ENCODE measurements at regions not wholly inside any gene's neighbourhood (a gene's known extent, or its start where the extent isn't known, plus 50 kb on each side); places are given as distances from the start of the nearest gene placed in this dataset.

- 77% methylated on average over 9 of the region's 9 CpGs for WGBS
- Histone ChIP-seq H3K4me3 (ENCODE audit: low read length) (no peak overlapping the region), H3K27me3 (ENCODE audit: control insufficient read depth, insufficient read depth) (no peaks in the 10 kb centered on the region), H3K4me1 (ENCODE audit: control insufficient read depth, insufficient read depth, low read length) (peaks cover 3% of the 10 kb centered on the region), H3K27ac (ENCODE audit: low read length) (no peak overlapping the region), H3K9me3 (ENCODE audit: control insufficient read depth, low read length) (no peaks in the 10 kb centered on the region)
- ATAC-seq, result no peak
- DNase-seq, result no peak
- intact Hi-C loops (cut with DNase I), result no loop called here
Observed at GRCh38 chrX:69277369-69277990, 112.2 kb upstream of the PJA1 start.

GRCh38 chrX:69268611-69269010, 103.4 kb upstream of the PJA1 start:
- Histone ChIP-seq H3K4me1 (ENCODE audit: control insufficient read depth, insufficient read depth, low read length) (no peaks in the 10 kb centered on the region), H3K9me3 (ENCODE audit: control insufficient read depth, low read length) (no peaks in the 10 kb centered on the region), H3K4me3 (ENCODE audit: low read length) (no peak overlapping the region), H3K27ac (ENCODE audit: low read length) (no peak overlapping the region), H3K27me3 (ENCODE audit: control insufficient read depth, insufficient read depth) (no peaks in the 10 kb centered on the region)
- DNase-seq, result no peak
- ATAC-seq, result no peak
- intact Hi-C loops (cut with DNase I), result no loop called here
- WGBS, result 56% methylated on average over 1 of the region's 1 CpG

- H3K4me3 ChIP-seq (ENCODE audit: low read length), result no peak overlapping the region
- H3K4me1 ChIP-seq (ENCODE audit: control insufficient read depth, insufficient read depth, low read length), result no peaks in the 10 kb centered on the region
- H3K27me3 ChIP-seq (ENCODE audit: control insufficient read depth, insufficient read depth), result no peaks in the 10 kb centered on the region
- no peaks in the 10 kb centered on the region for H3K9me3 ChIP-seq (ENCODE audit: control insufficient read depth, low read length)
- DNase-seq (no peak), ATAC-seq (no peak)
- H3K27ac ChIP-seq (ENCODE audit: low read length), result no peak overlapping the region
- WGBS, result 65% methylated on average over 13 of the region's 13 CpGs
- intact Hi-C loops (cut with DNase I), result no loop called here
Observed at GRCh38 chrX:69264158-69264581, 98.9 kb upstream of the PJA1 start.

- no peaks in the 10 kb centered on the region for H3K4me1 ChIP-seq (ENCODE audit: control insufficient read depth, insufficient read depth, low read length)
- intact Hi-C loops (cut with DNase I), result no loop called here
- DNase-seq (no peak), ATAC-seq (no peak)
- no peaks in the 10 kb centered on the region for H3K9me3 ChIP-seq (ENCODE audit: control insufficient read depth, low read length)
- H3K27me3 ChIP-seq (ENCODE audit: control insufficient read depth, insufficient read depth), result no peaks in the 10 kb centered on the region
- H3K27ac ChIP-seq (ENCODE audit: low read length), result no peak overlapping the region
- 78% methylated on average over 3 of the region's 3 CpGs for WGBS
- H3K4me3 ChIP-seq (ENCODE audit: low read length), result no peak overlapping the region
Observed at GRCh38 chrX:69263251-69263820, 98.1 kb upstream of the PJA1 start.

DNA sequence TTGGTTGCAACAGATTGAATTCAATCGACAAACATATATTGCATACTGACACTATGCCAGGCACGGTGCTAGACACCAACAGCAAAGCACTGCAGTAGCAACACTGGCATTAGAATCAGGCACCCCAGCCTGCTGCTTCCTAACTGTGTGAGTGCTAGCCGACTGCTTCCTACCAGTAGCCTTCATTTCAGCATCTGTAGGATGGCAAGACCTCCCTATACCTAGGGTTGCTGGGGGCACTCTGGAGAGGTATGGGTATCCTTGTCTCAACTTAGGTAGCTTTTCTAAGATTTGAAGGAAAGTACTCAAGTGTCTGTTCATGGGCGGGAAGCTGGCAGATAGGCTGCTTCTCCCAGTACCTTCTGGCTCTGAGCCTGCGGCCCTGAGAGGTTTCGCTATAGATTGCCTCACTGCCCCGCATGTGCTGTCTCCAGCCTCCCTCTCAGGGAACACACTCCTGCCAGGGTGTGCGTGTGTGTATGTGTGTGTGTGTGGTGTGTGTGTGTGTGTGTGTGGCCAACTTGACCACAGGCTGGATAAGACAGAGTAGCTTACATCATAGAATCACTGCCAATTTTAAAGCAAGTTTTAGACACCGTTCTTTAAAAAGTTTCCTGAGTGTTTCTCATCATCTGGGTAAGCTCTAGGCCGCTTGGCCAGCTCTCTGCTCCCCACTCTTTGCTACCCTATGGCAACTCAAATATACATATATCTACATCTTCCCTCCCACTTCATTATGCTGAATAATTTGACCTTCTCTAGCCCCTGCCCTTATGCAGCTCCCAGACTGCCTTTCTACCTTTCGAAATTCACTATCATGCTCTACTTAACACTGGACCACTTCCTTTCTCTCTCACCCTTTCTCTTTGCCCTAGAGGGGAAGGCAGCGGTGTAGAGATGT, 97.0 kb upstream of the PJA1 start:
- no peak overlapping the region for H3K4me3 ChIP-seq (ENCODE audit: low read length)
- intact Hi-C loops (cut with DNase I), result no loop called here
- no peaks in the 10 kb centered on the region for H3K4me1 ChIP-seq (ENCODE audit: control insufficient read depth, insufficient read depth, low read length)
- DNase-seq (peak in 2 of 3 donors; percentile 36 to 78), ATAC-seq (peak; percentile 14 to 32)
- no peaks in the 10 kb centered on the region for H3K9me3 ChIP-seq (ENCODE audit: control insufficient read depth, low read length)
- no peak overlapping the region for H3K27ac ChIP-seq (ENCODE audit: low read length)
- no peaks in the 10 kb centered on the region for H3K27me3 ChIP-seq (ENCODE audit: control insufficient read depth, insufficient read depth)
- 52% methylated on average over 12 of the region's 12 CpGs for WGBS

GRCh38 chrX:69260169-69260568, 94.9 kb upstream of the PJA1 start:
- H3K27ac ChIP-seq (ENCODE audit: low read length), result no peak overlapping the region
- WGBS, result 84% methylated on average over 2 of the region's 2 CpGs
- H3K4me1 ChIP-seq (ENCODE audit: control insufficient read depth, insufficient read depth, low read length), result no peaks in the 10 kb centered on the region
- H3K4me3 ChIP-seq (ENCODE audit: low read length), result no peak overlapping the region
- H3K27me3 ChIP-seq (ENCODE audit: control insufficient read depth, insufficient read depth), result no peaks in the 10 kb centered on the region
- no peaks in the 10 kb centered on the region for H3K9me3 ChIP-seq (ENCODE audit: control insufficient read depth, low read length)
- intact Hi-C loops (cut with DNase I), result no loop called here
- ATAC-seq, result no peak
- DNase-seq, result no peak

DNA sequence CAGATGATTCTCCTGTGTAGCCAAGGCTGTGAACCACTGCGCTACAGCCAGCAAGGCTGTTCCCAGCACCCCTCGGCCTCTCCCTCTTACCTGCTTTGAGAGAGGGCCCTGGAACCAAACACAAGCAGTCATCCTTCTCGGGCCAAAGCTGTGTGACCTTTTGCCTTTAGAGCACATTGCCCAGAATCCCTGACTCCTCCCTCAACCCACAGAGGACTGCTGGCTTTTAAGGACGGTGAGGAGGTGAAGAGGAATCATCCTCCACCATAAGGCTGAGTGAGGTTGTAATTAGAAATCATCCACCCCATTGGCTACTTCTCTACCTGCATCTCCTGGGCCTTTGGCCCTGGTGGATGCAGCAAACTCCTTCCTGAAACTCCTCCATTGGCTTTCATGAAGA, 93.6 kb upstream of the PJA1 start:
- Histone ChIP-seq H3K27ac (ENCODE audit: low read length) (no peak overlapping the region), H3K9me3 (ENCODE audit: control insufficient read depth, low read length) (no peaks in the 10 kb centered on the region), H3K4me1 (ENCODE audit: control insufficient read depth, insufficient read depth, low read length) (no peaks in the 10 kb centered on the region), H3K27me3 (ENCODE audit: control insufficient read depth, insufficient read depth) (no peaks in the 10 kb centered on the region), H3K4me3 (ENCODE audit: low read length) (no peak overlapping the region)
- 72% methylated on average over 4 of the region's 4 CpGs for WGBS
- intact Hi-C loops (cut with DNase I), result no loop called here
- ATAC-seq (no peak), DNase-seq (no peak)

DNA sequence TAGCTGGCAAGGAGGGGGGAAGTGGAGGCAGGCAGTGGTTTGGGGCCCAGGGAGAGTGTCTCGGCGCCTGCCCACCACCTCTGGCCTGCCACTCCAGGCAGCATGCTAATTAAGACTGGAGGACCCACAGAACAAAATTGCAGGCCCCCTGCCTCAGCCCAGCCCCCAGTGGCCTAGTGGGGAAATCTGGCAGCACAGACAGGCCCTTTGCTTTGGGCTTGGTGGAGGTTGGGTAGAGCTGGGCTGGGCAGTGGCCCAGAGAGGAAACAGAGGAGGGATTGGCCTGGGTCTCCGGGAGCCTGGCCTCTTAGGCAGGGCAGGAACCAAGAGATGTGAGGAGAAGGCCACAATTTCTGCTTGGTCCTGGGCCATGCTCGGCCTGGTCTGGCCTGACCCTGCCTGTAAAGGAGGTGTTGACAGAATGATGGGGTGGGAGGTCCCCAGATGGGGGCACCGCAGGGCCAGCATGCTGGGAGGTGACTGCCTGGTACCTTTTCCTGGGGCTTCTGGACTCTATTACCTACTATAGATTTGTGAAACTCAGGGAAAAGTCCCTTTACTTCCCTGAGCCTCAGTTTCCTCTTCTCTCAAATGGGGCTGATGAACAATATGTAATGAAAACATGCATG, 92.4 kb upstream of the PJA1 start:
- H3K4me1 ChIP-seq (ENCODE audit: control insufficient read depth, insufficient read depth, low read length), result no peaks in the 10 kb centered on the region
- DNase-seq, result peak; percentile 31 to 66 (median 50)
- peak in 1 of 2 donors; percentile 55 for ATAC-seq
- intact Hi-C loops (cut with DNase I), result no loop called here
- H3K27me3 ChIP-seq (ENCODE audit: control insufficient read depth, insufficient read depth), result no peaks in the 10 kb centered on the region
- H3K9me3 ChIP-seq (ENCODE audit: control insufficient read depth, low read length), result no peaks in the 10 kb centered on the region
- no peak overlapping the region for H3K4me3 ChIP-seq (ENCODE audit: low read length)
- 53% methylated on average over 5 of the region's 5 CpGs for WGBS
- no peak overlapping the region for H3K27ac ChIP-seq (ENCODE audit: low read length)

DNA sequence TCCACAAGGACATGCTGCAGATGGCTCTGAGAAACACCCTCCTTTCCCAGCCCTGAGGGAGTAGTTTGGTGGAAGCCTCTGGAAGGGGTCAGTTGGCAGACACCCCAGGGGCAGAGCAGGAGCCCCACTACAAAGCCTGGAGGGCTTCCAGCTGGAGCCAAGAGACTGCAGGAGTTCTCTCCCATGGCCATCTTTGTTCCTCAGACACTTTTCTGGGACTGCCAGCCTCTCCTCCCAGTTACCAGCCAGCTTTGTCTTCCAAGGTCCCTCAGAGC, 91.0 kb upstream of the PJA1 start:
- DNase-seq, result no peak
- intact Hi-C loops (cut with DNase I), result no loop called here
- H3K9me3 ChIP-seq (ENCODE audit: control insufficient read depth, low read length), result no peaks in the 10 kb centered on the region

DNA sequence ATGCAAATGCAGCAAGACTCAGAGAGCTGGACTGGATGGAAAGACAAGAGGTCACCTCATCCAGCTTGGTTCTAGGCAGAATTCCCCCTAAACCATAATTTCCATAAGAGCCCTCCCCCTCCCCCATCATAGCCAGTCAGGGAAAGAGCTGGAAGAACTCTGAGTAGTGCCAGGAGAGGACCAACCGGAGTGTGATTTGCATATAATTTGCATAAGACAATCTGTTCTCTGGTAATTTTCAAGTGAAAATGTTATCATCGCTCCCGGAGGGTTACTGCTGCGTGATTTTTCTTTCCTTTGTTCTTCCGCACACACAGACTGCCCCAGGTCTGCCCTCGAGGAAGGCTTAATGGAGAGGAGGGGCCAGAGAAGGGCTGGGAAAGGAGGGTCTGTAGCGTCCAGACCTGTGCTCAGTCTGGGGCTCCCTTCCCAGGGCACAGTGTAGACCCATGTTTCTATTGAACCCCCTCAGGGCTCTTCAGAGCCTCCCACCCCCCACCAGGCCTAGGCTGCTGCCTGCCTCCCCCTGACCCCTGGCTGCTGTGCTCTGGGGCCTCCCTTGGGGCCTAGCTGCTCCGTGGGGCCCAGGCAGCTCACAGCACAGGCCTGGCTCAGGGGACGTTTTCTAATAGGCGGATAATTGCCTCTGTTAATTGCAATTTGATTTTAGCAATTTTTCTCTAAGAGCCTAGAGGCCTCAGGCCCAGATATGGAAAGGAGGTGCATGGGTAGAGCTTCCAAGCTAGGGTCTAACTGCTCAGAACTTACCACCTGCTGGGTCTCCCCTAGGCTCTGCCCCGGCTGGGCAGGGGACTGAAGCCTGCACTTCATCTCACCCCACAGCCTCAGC, 90.4 kb upstream of the PJA1 start:
- 67% methylated on average over 11 of the region's 11 CpGs for WGBS
- Histone ChIP-seq H3K27ac (ENCODE audit: low read length) (no peak overlapping the region), H3K9me3 (ENCODE audit: control insufficient read depth, low read length) (no peaks in the 10 kb centered on the region), H3K4me3 (ENCODE audit: low read length) (no peak overlapping the region), H3K27me3 (ENCODE audit: control insufficient read depth, insufficient read depth) (no peaks in the 10 kb centered on the region), H3K4me1 (ENCODE audit: control insufficient read depth, insufficient read depth, low read length) (no peaks in the 10 kb centered on the region)
- DNase-seq (no peak), ATAC-seq (no peak)
- intact Hi-C loops (cut with DNase I), result no loop called here

More for the DNA sequence above, 91.0 kb upstream of the PJA1 start:
- H3K27me3 ChIP-seq (ENCODE audit: control insufficient read depth, insufficient read depth), result no peaks in the 10 kb centered on the region
- ATAC-seq, result peak in 1 of 2 donors; percentile 14
- H3K4me3 ChIP-seq (ENCODE audit: low read length), result no peak overlapping the region
- no peak overlapping the region for H3K27ac ChIP-seq (ENCODE audit: low read length)
- no peaks in the 10 kb centered on the region for H3K4me1 ChIP-seq (ENCODE audit: control insufficient read depth, insufficient read depth, low read length)
